Panc1 (cell line): ENCODE measurements at regions not wholly inside any gene's neighbourhood (a gene's known extent, or its start where the extent isn't known, plus 50 kb on each side); places are given as distances from the start of the nearest gene placed in this dataset.

Experiments
- ATAC-seq: fragments of 200-7000 bp; cut with Tn5 transposase; 2 replicates; pipeline ENCODE4 v1.9.1; 2020; ENCODE audit warnings: mild to moderate bottlenecking, moderate library complexity
- BruUV-seq: library from RNA; stranded (reverse); fragments of 400-500 nt; replicated peaks from 2 replicates; lab custom pipeline; 2021; lab: Mats Ljungman, UMichigan
- CTCF ChIA-PET: fragments of 300-600 bp; sonication (Branson Sonifier 250); formaldehyde crosslinking; loops from one replicate; lab custom pipeline; 2022; ENCODE audit warnings: antibody characterized with exemption; lab: Charles Lee
- POLR2A ChIA-PET: fragments of 300-600 bp; sonication (Branson Sonifier 250); formaldehyde crosslinking; loops from one replicate; lab custom pipeline; 2022; ENCODE audit warnings: antibody characterized with exemption; lab: Charles Lee
- DNase-seq: peaks from one replicate; pipeline ENCODE4 v3.0.0-alpha.2; 2010; ENCODE audit warnings: low read depth, low spot score
- H3K27ac ChIP-seq: 2 replicates; pipeline ENCODE4 v1.5.1; 2011; ENCODE audit warnings: mild to moderate bottlenecking, low read length, inconsistent platforms
- H3K27me3 ChIP-seq: fragments of 200-500 bp; sonication (Bioruptor generic); 2 replicates; pipeline ENCODE4 v1.6.0; 2014; ENCODE audit warnings: low read length, inconsistent platforms; ENCODE audit not compliant: control insufficient read depth, insufficient read depth
- H3K36me3 ChIP-seq: fragments of 200-500 bp; sonication (Bioruptor generic); 2 replicates; pipeline ENCODE4 v1.5.1; 2014; ENCODE audit warnings: inconsistent platforms, mild to moderate bottlenecking, low read length, moderate library complexity; ENCODE audit not compliant: control insufficient read depth, insufficient read depth
- H3K4me1 ChIP-seq: 2 replicates; pipeline ENCODE4 v1.5.1; 2011; ENCODE audit warnings: inconsistent platforms, mild to moderate bottlenecking, low read length, moderate library complexity; ENCODE audit not compliant: control insufficient read depth, insufficient read depth
- H3K4me3 ChIP-seq, 2 experiments: 2 replicates each; pipeline ENCODE4 v1.5.1; 2011 to 2012; ENCODE audit warnings: low read depth in 2 of 2, low read length in 2 of 2, mild to moderate bottlenecking in 2 of 2, inconsistent platforms in 1 of 2, moderate library complexity in 1 of 2
- H3K9me3 ChIP-seq: fragments of 200-500 bp; sonication (Bioruptor generic); 2 replicates; pipeline ENCODE4 v1.5.1; 2014; ENCODE audit warnings: low read depth, mild to moderate bottlenecking, inconsistent platforms, low read length, moderate library complexity; ENCODE audit not compliant: control insufficient read depth, insufficient read depth
- CTCF ChIP-seq: fragments of 450-650 bp; IDR thresholded peaks from 2 replicates; pipeline ENCODE4 v1.5.1; 2017; ENCODE audit warnings: mild to moderate bottlenecking
- POLR2AphosphoS5 ChIP-seq: IDR thresholded peaks from 2 replicates; pipeline ENCODE4 v1.6.1; 2012; ENCODE audit warnings: mild to moderate bottlenecking, low read depth, low read length, moderate library complexity
- SIN3A ChIP-seq: IDR thresholded peaks from 2 replicates; pipeline ENCODE4 v1.6.1; 2012; ENCODE audit warnings: low read depth, mild to moderate bottlenecking, low read length, moderate library complexity, borderline replicate concordance; ENCODE audit not compliant: insufficient read depth
- TCF7L2 ChIP-seq: IDR thresholded peaks from 2 replicates; pipeline ENCODE4 v1.6.1; 2011; ENCODE audit warnings: mild to moderate bottlenecking, low read depth, low read length, inconsistent platforms
- in situ Hi-C: cut with HindIII; loops from 2 replicates; pipeline ENCODE4 v1.10.0; 2016; ENCODE audit warnings: low sequenced_read_pairs, low pct_unique_long_range_greater_than_20kb
- intact Hi-C: fragments of 100-400 bp; cut with micrococcal nuclease; formaldehyde crosslinking; loops from one replicate; pipeline ENCODE4 v1.10.0; 2022; ENCODE audit not compliant: unreplicated experiment
- TF ChIP-seq, protein P1 (sequence below), 2 experiments: IDR thresholded peaks; 2 replicates each; pipeline ENCODE4 v1.6.1; 2011 to 2012; ENCODE audit warnings: low read depth in 2 of 2, control low read depth in 1 of 2, low read length in 1 of 2, mild to moderate bottlenecking in 1 of 2, moderate library complexity in 1 of 2; ENCODE audit not compliant: insufficient read depth in 1 of 2

- Histone ChIP-seq H3K27ac (no peak overlapping the region), H3K36me3 (no peaks in the 10 kb centered on the region), H3K4me1 (no peaks in the 10 kb centered on the region), H3K9me3 (no peaks in the 10 kb centered on the region), H3K4me3 (no peak overlapping the region), H3K27me3 (no peaks in the 10 kb centered on the region)
- ChIA-PET POLR2A (interaction anchor here (0.5 kb wide), 1 partner anchor 715 kb away, joined by 3 read pairs; no protein-coding TSS in a partner anchor), CTCF (no interaction called here)
- BruUV-seq = no TSS peak
- in situ Hi-C loops = no loop called here
- intact Hi-C loops = no loop called here
- DNase-seq (no peak), ATAC-seq (no peak)
- TF ChIP-seq POLR2AphosphoS5 (no peak), CTCF (no peak), SIN3A (no peak), TCF7L2 (no peak)
- TF ChIP-seq, protein P1, sequence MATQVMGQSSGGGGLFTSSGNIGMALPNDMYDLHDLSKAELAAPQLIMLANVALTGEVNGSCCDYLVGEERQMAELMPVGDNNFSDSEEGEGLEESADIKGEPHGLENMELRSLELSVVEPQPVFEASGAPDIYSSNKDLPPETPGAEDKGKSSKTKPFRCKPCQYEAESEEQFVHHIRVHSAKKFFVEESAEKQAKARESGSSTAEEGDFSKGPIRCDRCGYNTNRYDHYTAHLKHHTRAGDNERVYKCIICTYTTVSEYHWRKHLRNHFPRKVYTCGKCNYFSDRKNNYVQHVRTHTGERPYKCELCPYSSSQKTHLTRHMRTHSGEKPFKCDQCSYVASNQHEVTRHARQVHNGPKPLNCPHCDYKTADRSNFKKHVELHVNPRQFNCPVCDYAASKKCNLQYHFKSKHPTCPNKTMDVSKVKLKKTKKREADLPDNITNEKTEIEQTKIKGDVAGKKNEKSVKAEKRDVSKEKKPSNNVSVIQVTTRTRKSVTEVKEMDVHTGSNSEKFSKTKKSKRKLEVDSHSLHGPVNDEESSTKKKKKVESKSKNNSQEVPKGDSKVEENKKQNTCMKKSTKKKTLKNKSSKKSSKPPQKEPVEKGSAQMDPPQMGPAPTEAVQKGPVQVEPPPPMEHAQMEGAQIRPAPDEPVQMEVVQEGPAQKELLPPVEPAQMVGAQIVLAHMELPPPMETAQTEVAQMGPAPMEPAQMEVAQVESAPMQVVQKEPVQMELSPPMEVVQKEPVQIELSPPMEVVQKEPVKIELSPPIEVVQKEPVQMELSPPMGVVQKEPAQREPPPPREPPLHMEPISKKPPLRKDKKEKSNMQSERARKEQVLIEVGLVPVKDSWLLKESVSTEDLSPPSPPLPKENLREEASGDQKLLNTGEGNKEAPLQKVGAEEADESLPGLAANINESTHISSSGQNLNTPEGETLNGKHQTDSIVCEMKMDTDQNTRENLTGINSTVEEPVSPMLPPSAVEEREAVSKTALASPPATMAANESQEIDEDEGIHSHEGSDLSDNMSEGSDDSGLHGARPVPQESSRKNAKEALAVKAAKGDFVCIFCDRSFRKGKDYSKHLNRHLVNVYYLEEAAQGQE (IDR thresholded peaks at IDR 0.05; ENCODE audit: insufficient read depth in 1 of 2, low read depth in 2 of 2, low read length in 1 of 2) = no peak
Measured at GRCh38 chr22:26779108-26779507, 121.7 kb downstream of the MIAT start.

- Histone ChIP-seq H3K9me3 (no peaks in the 10 kb centered on the region), H3K27ac (no peak overlapping the region), H3K36me3 (no peaks in the 10 kb centered on the region), H3K4me1 (no peaks in the 10 kb centered on the region), H3K4me3 (no peak overlapping the region), H3K27me3 (no peaks in the 10 kb centered on the region)
- ChIA-PET CTCF (no interaction called here), POLR2A (no interaction called here)
- no TSS peak for BruUV-seq
- in situ Hi-C loops = no loop called here
- ATAC-seq (no peak), DNase-seq (no peak)
- intact Hi-C loops = no loop called here
- no peak for TF ChIP-seq CTCF
- no peak for TF ChIP-seq TCF7L2
- no peak for TF ChIP-seq SIN3A
- TF ChIP-seq, protein P1 (IDR thresholded peaks at IDR 0.05; ENCODE audit: insufficient read depth in 1 of 2, low read depth in 2 of 2, low read length in 1 of 2) = no peak
- no peak for TF ChIP-seq POLR2AphosphoS5
Measured at GRCh38 chr22:26779929-26780328, 122.5 kb downstream of the MIAT start.
